NCI-H82 treated with DMSO at 0.1 percent for 48 hours (cell line): ENCODE measurements at regions not wholly inside any gene's neighbourhood (a gene's known extent, or its start where the extent isn't known, plus 50 kb on each side); places are given as distances from the start of the nearest gene placed in this dataset.
A peak's percentile ranks its signal among the peaks of the same experiment; 100 is the strongest.
"Not testable (repeated sequence)": the region's sequence is repeated elsewhere in the genome, so short reads cannot be mapped to it uniquely, and the experiment has no call there.

Source experiments
- DNase-seq: peaks from one replicate; lab custom pipeline; 2025; ENCODE audit not compliant: unreplicated experiment; lab: John Stamatoyannopoulos, UW

GRCh38 chr13:66237411-66238062 is 992.6 kb downstream of the PCDH9 start:
- peak; percentile 98 for DNase-seq

GRCh38 chr13:66234159-66234558 is 996.0 kb downstream of the PCDH9 start:
- no peak for DNase-seq

GRCh38 chr13:66231958-66232357 is 998.2 kb downstream of the PCDH9 start:
- DNase-seq: not testable (repeated sequence)

GRCh38 chr13:66225072-66225471 is 1005.1 kb downstream of the PCDH9 start:
- no peak for DNase-seq

DNA sequence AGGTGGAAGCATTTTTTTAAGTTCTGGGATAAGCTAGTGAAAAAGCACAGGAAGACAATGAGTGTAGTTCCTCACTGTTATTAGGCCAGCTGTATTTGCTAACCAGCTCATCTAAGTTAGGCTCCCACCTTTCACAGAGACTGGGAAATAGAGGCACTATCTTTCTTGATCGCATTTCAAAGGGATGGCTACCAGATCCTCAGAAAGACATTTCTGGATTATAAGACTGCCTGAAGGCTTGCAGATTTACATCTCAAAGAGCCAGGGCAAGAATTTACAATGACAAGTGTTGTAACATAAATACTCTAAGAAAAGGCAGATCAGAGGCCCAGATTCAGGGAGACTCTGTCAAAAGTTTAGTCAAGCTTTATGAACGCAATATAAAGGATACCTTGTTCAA is 1005.5 kb downstream of the PCDH9 start:
- DNase-seq: no peak

- no peak for DNase-seq
Observed at GRCh38 chr13:66222926-66223325, 1007.2 kb downstream of the PCDH9 start.

DNA sequence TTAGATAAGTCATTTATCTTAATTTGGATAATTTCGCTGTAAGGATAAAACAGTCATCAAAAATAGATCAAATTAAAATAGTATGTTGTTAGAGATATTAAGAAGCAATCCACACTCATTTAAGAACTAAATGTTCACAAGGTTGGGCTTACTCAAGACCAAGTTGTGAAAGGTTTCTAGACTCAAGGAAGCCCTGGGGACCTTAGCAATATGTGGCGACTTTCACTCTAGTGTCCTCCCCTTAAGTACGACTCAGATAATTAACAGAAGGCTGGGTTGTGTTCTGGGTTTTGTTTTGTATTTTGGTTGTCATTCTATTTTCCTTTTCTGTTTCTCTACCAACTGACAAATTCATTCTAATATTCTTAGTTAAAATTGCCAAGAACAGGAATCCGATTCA is 1008.0 kb downstream of the PCDH9 start:
- no peak for DNase-seq

- no peak for DNase-seq
Observed at GRCh38 chr13:66219506-66219905, 1010.6 kb downstream of the PCDH9 start.

DNA sequence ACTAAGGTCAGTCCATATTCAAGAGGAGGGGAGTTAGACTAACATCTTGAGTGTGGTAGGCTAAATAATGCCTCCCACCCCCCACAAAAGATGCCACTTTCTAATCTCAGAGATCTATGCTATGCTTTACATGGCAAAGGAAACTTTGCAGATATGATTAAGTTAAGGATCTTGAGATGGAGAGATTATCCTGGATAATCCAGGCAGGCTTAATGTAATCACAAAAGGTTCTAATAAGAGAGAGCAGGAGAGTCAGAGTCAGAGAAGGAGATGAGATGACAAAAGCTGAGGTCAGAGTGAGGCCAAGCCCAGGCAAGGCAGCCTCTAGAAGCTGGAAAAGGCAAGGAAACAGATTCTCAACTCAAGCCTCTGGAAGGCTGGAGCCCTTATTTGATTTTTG is 1011.6 kb downstream of the PCDH9 start:
- DNase-seq: peak; percentile 93

- no peak for DNase-seq
Observed at GRCh38 chr13:66216728-66217127, 1013.4 kb downstream of the PCDH9 start.

DNA sequence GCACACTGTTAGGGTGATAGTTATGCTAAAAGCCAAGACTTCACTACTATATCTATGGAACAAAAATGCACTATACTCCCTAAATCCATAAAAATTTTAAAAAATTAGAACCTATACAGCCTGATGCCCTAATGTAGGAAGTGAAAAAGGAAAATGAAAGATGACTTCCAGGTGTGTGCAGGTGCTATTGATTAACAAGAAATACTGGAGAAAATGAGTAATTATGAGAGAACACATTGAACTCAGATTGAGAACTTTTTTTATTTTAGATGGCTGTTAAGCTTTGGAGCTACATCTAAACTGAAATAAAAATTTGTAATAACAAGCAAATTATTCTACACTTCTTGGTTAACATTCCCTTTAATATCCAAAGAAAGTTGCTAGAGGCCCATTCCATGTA is 1015.7 kb downstream of the PCDH9 start:
- no peak for DNase-seq

GRCh38 chr13:66212511-66212910 is 1017.6 kb downstream of the PCDH9 start:
- no peak for DNase-seq

DNA sequence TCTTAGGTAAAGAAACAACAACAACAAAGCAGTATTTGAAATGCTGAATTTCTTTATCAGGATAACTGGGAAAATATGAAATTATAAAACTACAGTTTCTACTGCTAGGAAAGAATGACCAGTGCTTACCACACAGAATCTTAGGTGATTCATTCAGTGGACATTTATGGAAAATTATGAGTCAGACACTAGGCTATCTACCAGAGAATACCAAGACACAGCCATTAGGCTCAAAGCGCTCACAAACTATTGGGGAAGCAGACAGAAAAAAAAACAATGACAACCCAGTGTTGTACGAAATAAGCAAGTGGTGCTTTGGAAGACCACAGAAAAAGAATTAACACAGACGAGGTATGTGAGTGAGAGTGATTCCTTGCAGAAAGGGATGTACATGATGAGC is 1019.5 kb downstream of the PCDH9 start:
- no peak for DNase-seq

DNA sequence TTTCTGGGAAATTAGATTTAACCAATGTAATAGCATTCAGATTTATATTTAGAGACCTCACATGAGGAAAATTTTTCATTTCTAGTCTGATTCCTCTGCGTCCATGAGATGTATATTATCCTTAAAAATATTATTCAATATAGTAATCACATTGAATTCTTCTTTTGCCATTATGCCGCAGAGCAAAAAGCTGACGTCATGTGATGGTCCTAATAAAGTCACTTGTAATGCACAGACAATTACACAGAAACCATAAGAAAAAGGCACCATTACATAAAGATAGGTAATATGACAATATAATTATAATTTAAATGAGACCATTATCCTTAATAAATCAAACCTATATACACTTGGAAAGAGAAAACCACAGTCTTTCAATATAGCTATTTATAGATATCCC is 1021.5 kb downstream of the PCDH9 start:
- no peak for DNase-seq

- DNase-seq: no peak
Observed at GRCh38 chr13:66207610-66208009, 1022.5 kb downstream of the PCDH9 start.

DNA sequence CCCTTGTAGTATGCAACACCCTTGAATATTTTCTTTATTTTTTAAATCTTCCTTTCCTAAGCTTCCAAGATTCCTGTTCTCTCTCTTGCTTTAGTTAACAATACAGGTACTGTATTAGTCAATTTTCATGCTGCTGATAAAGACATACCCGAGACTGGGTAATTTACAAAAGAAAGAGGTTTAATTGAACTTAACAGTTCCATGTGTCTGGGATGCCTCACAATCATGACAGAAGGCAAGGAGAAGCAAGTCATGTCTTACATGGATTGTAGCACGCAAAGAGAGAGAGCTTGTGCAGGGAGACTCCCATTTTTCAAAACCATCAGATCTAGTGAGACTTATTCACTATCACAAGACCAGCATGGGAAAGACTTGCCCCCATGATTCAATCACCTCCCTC is 1024.3 kb downstream of the PCDH9 start:
- no peak for DNase-seq

GRCh38 chr13:66200555-66200954 is 1029.6 kb downstream of the PCDH9 start:
- DNase-seq: no peak

DNA sequence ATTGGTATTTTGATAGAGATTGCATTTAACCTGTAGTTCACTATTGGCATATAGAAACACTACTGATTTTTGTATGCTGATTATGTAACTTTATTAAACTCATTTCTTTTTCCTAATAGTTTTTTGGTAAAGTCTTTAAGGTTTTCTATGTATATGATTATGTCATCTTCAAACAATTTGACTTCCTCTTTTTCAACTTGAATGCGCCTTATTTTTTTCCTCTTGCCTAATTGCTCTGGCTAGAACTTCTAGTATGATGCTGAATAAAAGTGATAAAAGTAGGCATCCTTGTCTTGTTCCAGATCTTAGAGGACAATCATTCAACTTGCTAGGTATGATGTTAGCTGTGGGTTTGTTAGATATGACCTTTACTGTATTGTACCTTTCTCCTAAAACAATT is 1034.9 kb downstream of the PCDH9 start:
- no peak for DNase-seq

DNA sequence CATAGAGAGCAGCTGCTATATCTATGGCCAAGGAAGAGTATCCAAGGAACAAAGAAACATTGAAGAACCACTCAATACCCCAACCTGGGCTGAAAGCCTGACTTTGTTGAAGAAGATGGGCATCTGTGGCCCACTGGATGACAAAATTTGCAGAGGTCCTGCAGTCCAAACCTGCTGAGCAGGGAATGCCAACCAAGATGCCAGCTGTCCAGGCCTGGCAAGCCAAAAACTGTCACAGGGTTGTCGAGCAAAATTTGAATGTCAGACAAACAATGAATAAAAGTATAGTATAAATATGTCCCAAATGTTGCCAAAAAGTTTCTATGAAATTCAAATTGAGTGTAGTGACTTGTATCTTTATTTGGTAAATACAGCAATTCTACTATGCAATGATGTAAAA is 1040.2 kb downstream of the PCDH9 start:
- DNase-seq: no peak

- no peak for DNase-seq
Observed at GRCh38 chr13:66180836-66181235, 1049.3 kb downstream of the PCDH9 start.

DNA sequence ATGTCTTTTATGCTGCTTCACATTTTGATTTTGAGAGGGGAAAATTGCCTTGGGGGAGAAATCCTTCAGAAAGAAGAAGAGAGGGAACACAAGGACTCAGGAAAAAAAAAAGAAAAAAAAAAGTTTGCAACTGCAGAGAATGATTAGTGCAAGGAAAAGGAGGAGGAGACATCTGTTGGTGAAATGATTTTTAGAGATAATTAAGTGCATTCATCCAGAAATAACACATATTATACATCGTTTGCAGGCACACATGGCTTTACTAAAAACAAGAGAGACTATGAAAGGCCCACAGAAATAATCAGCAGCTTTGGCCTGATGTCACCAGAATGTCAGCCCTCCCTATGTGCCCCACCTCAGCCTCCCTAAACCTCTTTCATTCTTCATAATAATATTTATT is 1058.2 kb downstream of the PCDH9 start:
- DNase-seq: no peak

GRCh38 chr13:66162470-66162869 is 1067.7 kb downstream of the PCDH9 start:
- no peak for DNase-seq

DNA sequence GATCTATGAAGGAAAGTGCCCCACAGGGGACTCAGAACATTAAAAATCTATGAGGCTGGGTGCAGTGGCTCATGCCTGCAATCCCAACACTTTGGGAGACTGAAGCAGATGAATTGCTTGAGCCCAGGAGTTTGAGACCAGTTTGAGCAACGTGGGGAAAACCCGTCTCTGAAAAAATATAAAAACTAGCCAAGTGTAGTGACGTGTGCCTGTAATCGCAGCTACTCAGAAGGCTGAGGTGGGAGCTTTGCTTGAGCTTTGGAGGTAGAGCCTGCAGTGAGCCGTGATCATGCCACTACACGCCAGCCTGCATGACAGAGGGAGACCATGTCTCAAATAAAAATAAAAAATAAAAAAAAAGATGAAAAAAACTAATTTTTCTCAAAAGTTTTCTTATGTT is 1070.6 kb downstream of the PCDH9 start:
- no peak for DNase-seq

DNA sequence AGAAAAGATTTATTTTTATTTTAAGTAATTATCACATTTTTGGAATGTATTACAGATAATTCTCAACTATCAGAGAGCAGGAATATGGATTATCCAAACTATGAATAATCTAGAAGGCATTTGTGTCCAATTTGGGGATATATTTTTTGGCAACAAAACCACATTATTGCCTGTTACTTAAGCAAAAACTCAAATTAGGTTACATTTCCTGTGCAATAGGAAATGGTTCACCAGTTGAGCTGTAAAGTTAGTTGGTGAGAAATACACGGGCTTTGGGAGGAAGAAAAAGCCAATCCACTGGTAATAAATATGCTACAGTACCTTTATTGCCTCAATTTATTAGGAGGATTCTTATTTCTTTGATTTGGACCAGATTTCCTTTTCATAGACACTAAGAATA is 1075.2 kb downstream of the PCDH9 start:
- DNase-seq: no peak
